Peyer's patch (tissue), 4 donors: ENCODE measurements at regions not wholly inside any gene's neighbourhood (a gene's known extent, or its start where the extent isn't known, plus 50 kb on each side); places are given as distances from the start of the nearest gene placed in this dataset.
"Not testable (repeated sequence)": the region's sequence is repeated elsewhere in the genome, so short reads cannot be mapped to it uniquely, and the experiment has no call there.

Experiments used
- DNase-seq, 3 donors: peaks; one replicate each; pipeline ENCODE4 v3.0.0-alpha.2; 2017 to 2019
- H3K27ac ChIP-seq, 4 donors: fragments of 200-600 bp; sonication (generic); one replicate each; pipeline ENCODE4 v1.5.1; 2016 to 2019
- H3K27me3 ChIP-seq, 2 donors: fragments of 200-600 bp; sonication (generic); one replicate each; pipeline ENCODE4 v1.5.1; 2019
- H3K36me3 ChIP-seq, 3 donors: fragments of 200-600 bp; sonication (generic); one replicate each; pipeline ENCODE4 v1.5.1; 2016 to 2019
- H3K4me1 ChIP-seq, 4 donors: fragments of 200-600 bp; sonication (generic); one replicate each; pipeline ENCODE4 v1.5.1; 2016 to 2019
- H3K4me3 ChIP-seq, 4 donors: fragments of 200-600 bp; sonication (generic); 1 replicate in 3 of 4; 2 replicates in 1 of 4; pipeline ENCODE4 v1.5.1; 2016 to 2019; ENCODE audit warnings: mild to moderate bottlenecking in 1 of 4
- H3K9me3 ChIP-seq, 4 donors: fragments of 200-600 bp; sonication (generic); one replicate each; pipeline ENCODE4 v1.5.1; 2016 to 2019; ENCODE audit warnings: mild to moderate bottlenecking in 1 of 4
- CTCF ChIP-seq, 6 experiments: fragments of 450-650 bp in 4 of 6; fragments of 200-600 bp in 2 of 6; sonication (generic) in 1 of 6; IDR thresholded peaks; one replicate each; pipeline ENCODE4 v1.5.1; 2017 to 2019; ENCODE audit warnings: antibody characterized with exemption in 6 of 6, mild to moderate bottlenecking in 3 of 6, moderate library complexity in 1 of 6
- POLR2A ChIP-seq, 2 donors: fragments of 450-650 bp; IDR thresholded peaks; one replicate each; pipeline ENCODE4 v1.5.1; 2017; ENCODE audit warnings: antibody characterized with exemption in 2 of 2, mild to moderate bottlenecking in 2 of 2, moderate library complexity in 2 of 2

GRCh38 chr3:26931896-26932295 is 309.3 kb downstream of the LRRC3B start:
- no peak for DNase-seq
- Histone ChIP-seq H3K36me3 (no peaks in the 10 kb centered on the region), H3K27me3 (no peaks in the 10 kb centered on the region), H3K4me3 (no peak overlapping the region), H3K4me1 (no peaks in the 10 kb centered on the region), H3K27ac (no peak overlapping the region), H3K9me3 (no peaks in the 10 kb centered on the region)
- no peak for TF ChIP-seq CTCF (IDR thresholded peaks at IDR 0.05)
- no peak for TF ChIP-seq POLR2A (IDR thresholded peaks at IDR 0.05)

DNA sequence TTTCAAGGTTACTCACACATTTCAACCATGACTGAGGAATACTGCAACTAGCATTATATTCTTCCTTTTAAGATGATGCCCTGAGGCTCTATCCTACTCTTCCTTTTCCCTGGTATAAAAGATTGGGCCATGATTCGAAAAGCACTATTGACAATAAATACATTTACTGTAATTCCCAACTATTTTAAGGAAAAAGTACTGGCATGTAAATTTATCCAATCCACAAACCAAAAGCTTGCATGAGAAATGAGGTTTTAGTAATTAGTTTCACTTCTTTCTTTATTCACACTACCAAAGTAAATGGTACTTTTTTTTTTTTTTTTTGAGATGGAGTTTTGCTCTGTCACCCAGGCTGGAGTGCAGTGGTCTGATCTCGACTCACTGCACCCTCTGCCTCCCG is 310.2 kb downstream of the LRRC3B start:
- DNase-seq: no peak
- Histone ChIP-seq H3K4me1 (no peaks in the 10 kb centered on the region), H3K9me3 (no peaks in the 10 kb centered on the region), H3K27ac (no peak overlapping the region), H3K36me3 (no peaks in the 10 kb centered on the region), H3K27me3 (no peaks in the 10 kb centered on the region), H3K4me3 (no peak overlapping the region)
- TF ChIP-seq CTCF (IDR thresholded peaks at IDR 0.05) (no peak), POLR2A (IDR thresholded peaks at IDR 0.05) (no peak)

GRCh38 chr3:26945480-26945879 is 322.9 kb downstream of the LRRC3B start:
- H3K9me3 ChIP-seq, H3K27me3 ChIP-seq, H3K4me3 ChIP-seq, H3K27ac ChIP-seq, H3K36me3 ChIP-seq, H3K4me1 ChIP-seq, DNase-seq: not testable (repeated sequence)

GRCh38 chr3:26960382-26960781 is 337.8 kb downstream of the LRRC3B start:
- no peak for DNase-seq
- H3K36me3 ChIP-seq: no peaks in the 10 kb centered on the region
- no peaks in the 10 kb centered on the region for H3K4me1 ChIP-seq
- no peak overlapping the region for H3K27ac ChIP-seq
- no peaks in the 10 kb centered on the region for H3K9me3 ChIP-seq
- H3K27me3 ChIP-seq: no peaks in the 10 kb centered on the region
- TF ChIP-seq CTCF (IDR thresholded peaks at IDR 0.05) (no peak), POLR2A (IDR thresholded peaks at IDR 0.05) (no peak)
- H3K4me3 ChIP-seq: no peak overlapping the region

- Histone ChIP-seq H3K4me1 (no peaks in the 10 kb centered on the region), H3K27ac (no peak overlapping the region), H3K36me3 (no peaks in the 10 kb centered on the region), H3K27me3 (no peaks in the 10 kb centered on the region), H3K9me3 (no peaks in the 10 kb centered on the region), H3K4me3 (no peak overlapping the region)
- TF ChIP-seq POLR2A (IDR thresholded peaks at IDR 0.05) (no peak), CTCF (IDR thresholded peaks at IDR 0.05) (no peak)
- DNase-seq: no peak
Measured at GRCh38 chr3:26962492-26963360, 340.2 kb downstream of the LRRC3B start.

DNA sequence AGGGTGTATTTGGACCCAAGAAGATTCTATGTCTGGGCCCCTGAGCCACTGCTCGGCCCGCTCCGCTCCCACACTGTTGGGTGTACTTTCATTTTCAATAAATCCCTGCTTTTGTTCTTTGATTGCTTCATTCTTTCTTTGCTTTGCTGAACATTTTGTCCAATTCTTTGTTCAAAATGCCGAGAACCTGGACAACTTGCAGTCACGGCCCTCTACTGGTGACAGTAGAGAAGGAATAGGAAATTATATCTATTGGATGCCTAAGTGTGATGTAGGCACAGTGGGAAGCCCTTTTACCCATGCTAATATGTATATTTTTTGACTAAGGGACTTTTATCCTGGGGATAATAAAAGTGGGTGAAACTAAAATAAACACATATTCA is 340.8 kb downstream of the LRRC3B start:
- no peak overlapping the region for H3K27ac ChIP-seq
- TF ChIP-seq POLR2A (IDR thresholded peaks at IDR 0.05): no peak
- TF ChIP-seq CTCF (IDR thresholded peaks at IDR 0.05): no peak
- no peaks in the 10 kb centered on the region for H3K27me3 ChIP-seq
- no peaks in the 10 kb centered on the region for H3K4me1 ChIP-seq
- DNase-seq: no peak
- H3K9me3 ChIP-seq: no peaks in the 10 kb centered on the region
- no peaks in the 10 kb centered on the region for H3K36me3 ChIP-seq
- no peak overlapping the region for H3K4me3 ChIP-seq
